ENCODE measurements at regions not wholly inside any gene's neighbourhood (a gene's known extent, or its start where the extent isn't known, plus 50 kb on each side); places are given as distances from the start of the nearest gene placed in this dataset.
"Not testable (repeated sequence)": the region's sequence is repeated elsewhere in the genome, so short reads cannot be mapped to it uniquely, and the experiment has no call there.

- no peak for DNase-seq (ENCODE audit: low read depth)
These were observed 53.8 kb downstream of the COX7C start for GRCh38 chr5:86671536-86671935.

- no peak for DNase-seq (ENCODE audit: low read depth)
These were observed 56.3 kb downstream of the COX7C start for GRCh38 chr5:86674069-86674468.

GRCh38 chr5:86675311-86675710 lies 57.6 kb downstream of the COX7C start:
- no peak for DNase-seq (ENCODE audit: low read depth)

GRCh38 chr5:86679529-86679928 lies 61.8 kb downstream of the COX7C start:
- peak; percentile 73 for DNase-seq (ENCODE audit: low read depth)

GRCh38 chr5:86679949-86680348 lies 62.2 kb downstream of the COX7C start:
- no peak for DNase-seq (ENCODE audit: low read depth)

- DNase-seq (ENCODE audit: low read depth): no peak
These were observed 66.5 kb downstream of the COX7C start for GRCh38 chr5:86684222-86684621.

- no peak for DNase-seq (ENCODE audit: low read depth)
These were observed 68.3 kb downstream of the COX7C start for GRCh38 chr5:86686046-86686445.

GRCh38 chr5:86688406-86688805 lies 70.7 kb downstream of the COX7C start:
- no peak for DNase-seq (ENCODE audit: low read depth)

- no peak for DNase-seq (ENCODE audit: low read depth)
These were observed 71.5 kb downstream of the COX7C start for GRCh38 chr5:86689103-86689729.

- DNase-seq (ENCODE audit: low read depth): no peak
These were observed 91.6 kb downstream of the COX7C start for GRCh38 chr5:86709157-86709881.

GRCh38 chr5:86716121-86716520 lies 98.4 kb downstream of the COX7C start:
- no peak for DNase-seq (ENCODE audit: low read depth)

GRCh38 chr5:86731319-86732117 lies 113.8 kb downstream of the COX7C start:
- DNase-seq (ENCODE audit: low read depth): not testable (repeated sequence)

GRCh38 chr5:86735370-86735769 lies 117.6 kb downstream of the COX7C start:
- DNase-seq (ENCODE audit: low read depth): no peak

GRCh38 chr5:86737579-86737978 lies 119.8 kb downstream of the COX7C start:
- no peak for DNase-seq (ENCODE audit: low read depth)

- DNase-seq (ENCODE audit: low read depth): no peak
These were observed 130.9 kb downstream of the COX7C start for GRCh38 chr5:86748538-86749105.

GRCh38 chr5:86749841-86750240 lies 132.1 kb downstream of the COX7C start:
- DNase-seq (ENCODE audit: low read depth): no peak

- no peak for DNase-seq (ENCODE audit: low read depth)
These were observed 139.1 kb downstream of the COX7C start for GRCh38 chr5:86756839-86757238.

- DNase-seq (ENCODE audit: low read depth): no peak
These were observed 140.1 kb downstream of the COX7C start for GRCh38 chr5:86757824-86758223.

GRCh38 chr5:86760661-86761060 lies 142.9 kb downstream of the COX7C start:
- DNase-seq (ENCODE audit: low read depth): no peak

- DNase-seq (ENCODE audit: low read depth): no peak
These were observed 146.2 kb downstream of the COX7C start for GRCh38 chr5:86763929-86764328.

- DNase-seq (ENCODE audit: low read depth): no peak
These were observed 148.2 kb downstream of the COX7C start for GRCh38 chr5:86765778-86766502.

- no peak for DNase-seq (ENCODE audit: low read depth)
These were observed 151.0 kb downstream of the COX7C start for GRCh38 chr5:86768699-86769202.
